GM19025 (cell line): ENCODE measurements at regions not wholly inside any gene's neighbourhood (a gene's known extent, or its start where the extent isn't known, plus 50 kb on each side); places are given as distances from the start of the nearest gene placed in this dataset.

Experiments used
- ATAC-seq: cut with Tn5 transposase; IDR thresholded peaks from one replicate; pipeline ENCODE4 v1.9.1; 2021; ENCODE audit warnings: mild to moderate bottlenecking, low read depth, moderate library complexity; ENCODE audit not compliant: unreplicated experiment

GRCh38 chr3:111465081-111465670 lies 76.8 kb upstream of the CD96 start:
- no peak for ATAC-seq

- ATAC-seq: no peak
These were observed 72.0 kb upstream of the CD96 start for GRCh38 chr3:111470032-111470431.

GRCh38 chr3:111471831-111472230 lies 70.2 kb upstream of the CD96 start:
- no peak for ATAC-seq

GRCh38 chr3:111472556-111472955 lies 69.4 kb upstream of the CD96 start:
- ATAC-seq: no peak

GRCh38 chr3:111473550-111473949 lies 68.4 kb upstream of the CD96 start:
- no peak for ATAC-seq

- no peak for ATAC-seq
These were observed 65.3 kb upstream of the CD96 start for GRCh38 chr3:111476701-111477100.

GRCh38 chr3:111480091-111480490 lies 61.9 kb upstream of the CD96 start:
- ATAC-seq: no peak

GRCh38 chr3:111481551-111481950 lies 60.4 kb upstream of the CD96 start:
- no peak for ATAC-seq

GRCh38 chr3:111482574-111482973 lies 59.4 kb upstream of the CD96 start:
- no peak for ATAC-seq

- no peak for ATAC-seq
These were observed 56.9 kb upstream of the CD96 start for GRCh38 chr3:111485086-111485485.
